ENCODE measurements at regions not wholly inside any gene's neighbourhood (a gene's known extent, or its start where the extent isn't known, plus 50 kb on each side); places are given as distances from the start of the nearest gene placed in this dataset.

DNA sequence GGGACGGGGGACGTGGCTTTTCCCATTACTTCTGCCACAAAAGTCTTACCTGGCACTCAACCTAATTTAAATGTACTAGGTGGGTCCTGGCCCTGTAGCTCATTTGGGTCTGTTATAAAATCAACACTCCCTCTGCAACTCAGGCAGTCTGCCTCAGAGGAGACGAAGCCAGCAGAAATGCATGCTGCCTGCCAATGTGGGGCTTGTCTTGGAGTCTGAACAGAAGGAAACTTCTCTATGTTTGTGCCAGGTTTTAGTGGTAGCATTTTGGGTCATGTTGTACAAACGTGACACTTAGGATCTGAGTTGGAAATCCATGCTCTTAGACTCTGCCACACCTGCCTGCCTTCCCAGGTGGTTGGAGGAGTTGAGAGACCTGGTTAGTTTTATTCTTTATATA, 292.5 kb upstream of the FAM98A start:
- Histone ChIP-seq H3K9me3 (ENCODE audit: control insufficient read depth, low read length) (no peaks in the 10 kb centered on the region), H3K27me3 (ENCODE audit: control insufficient read depth, insufficient read depth) (no peaks in the 10 kb centered on the region), H3K4me3 (ENCODE audit: low read length) (no peak overlapping the region), H3K4me1 (ENCODE audit: control insufficient read depth, insufficient read depth, low read length) (peaks cover 3% of the 10 kb centered on the region), H3K27ac (ENCODE audit: low read length) (peak overlapping the region; percentile 45)
- ATAC-seq (peak in 1 of 2 donors; percentile 34), DNase-seq (no peak)
- 14% methylated on average over 4 of the region's 4 CpGs for WGBS
- intact Hi-C loops (cut with DNase I), result no loop called here

DNA sequence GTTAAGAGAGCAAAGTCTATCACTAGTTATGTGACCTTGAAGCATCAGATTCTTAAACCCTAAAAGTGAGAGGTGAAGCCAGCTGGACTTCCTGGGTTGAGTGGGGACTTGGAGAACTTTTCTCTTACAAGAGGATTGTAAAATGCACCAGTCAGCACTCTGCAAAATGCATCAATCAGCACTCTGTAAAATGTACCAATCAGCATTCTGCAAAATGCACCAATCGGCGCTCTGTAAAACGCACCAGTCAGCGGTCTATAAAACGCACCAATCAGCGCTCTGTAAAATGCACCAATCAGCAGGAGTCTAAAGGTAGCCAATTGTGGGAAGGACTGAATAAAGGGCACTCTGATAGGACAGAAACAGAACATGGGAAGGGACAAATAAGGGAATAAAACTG, 291.6 kb upstream of the FAM98A start:
- 97% methylated on average over 6 of the region's 6 CpGs for WGBS
- no peak for ATAC-seq

DNA sequence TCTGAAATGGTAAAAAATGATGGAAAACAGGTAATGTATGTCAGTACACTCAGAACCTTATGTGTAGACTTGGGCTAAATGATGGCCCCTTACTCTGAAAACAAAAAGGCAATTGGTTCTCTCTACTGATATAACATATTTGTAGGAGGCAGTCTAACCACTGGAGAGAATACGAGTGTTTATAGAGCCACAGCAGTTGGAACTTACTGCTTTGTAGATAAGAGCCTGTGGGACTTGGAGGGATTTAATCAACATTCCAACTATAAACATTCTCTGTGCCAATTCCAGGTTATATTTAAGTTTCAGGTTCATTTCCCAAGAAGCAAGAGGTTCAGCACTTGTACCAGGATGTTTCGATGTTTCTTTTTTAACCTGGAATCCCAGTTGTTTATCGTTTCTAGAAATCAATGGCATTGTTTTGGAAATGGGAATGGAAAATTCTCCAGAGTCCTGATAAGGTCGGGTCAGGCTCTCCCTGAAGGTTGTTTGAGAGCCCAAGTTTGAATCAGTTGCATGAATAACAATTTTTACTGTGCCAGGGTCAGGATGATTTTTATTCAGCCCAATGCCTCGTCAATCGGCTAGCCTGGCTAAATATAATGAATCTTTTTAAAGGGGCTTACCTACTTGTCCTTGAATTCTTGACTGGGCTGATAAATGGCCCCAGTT, 278.4 kb upstream of the FAM98A start:
- DNase-seq (no peak), ATAC-seq (peak; percentile 82 to 84)
- Histone ChIP-seq H3K4me3 (ENCODE audit: low read length) (no peak overlapping the region), H3K27ac (ENCODE audit: low read length) (peak overlapping the region; percentile 75), H3K9me3 (ENCODE audit: control insufficient read depth, low read length) (no peaks in the 10 kb centered on the region), H3K27me3 (ENCODE audit: control insufficient read depth, insufficient read depth) (no peaks in the 10 kb centered on the region), H3K4me1 (ENCODE audit: control insufficient read depth, insufficient read depth, low read length) (peaks cover 5% of the 10 kb centered on the region)
- intact Hi-C loops (cut with DNase I), result no loop called here
- 23% methylated on average over 6 of the region's 6 CpGs for WGBS

More for the DNA sequence above, 291.6 kb upstream of the FAM98A start:
- peaks cover 3% of the 10 kb centered on the region for H3K4me1 ChIP-seq (ENCODE audit: control insufficient read depth, insufficient read depth, low read length)
- no peak for DNase-seq
- no peak overlapping the region for H3K4me3 ChIP-seq (ENCODE audit: low read length)
- H3K27me3 ChIP-seq (ENCODE audit: control insufficient read depth, insufficient read depth), result no peaks in the 10 kb centered on the region
- intact Hi-C loops (cut with DNase I), result no loop called here
- no peaks in the 10 kb centered on the region for H3K9me3 ChIP-seq (ENCODE audit: control insufficient read depth, low read length)
- H3K27ac ChIP-seq (ENCODE audit: low read length), result no peak overlapping the region

DNA sequence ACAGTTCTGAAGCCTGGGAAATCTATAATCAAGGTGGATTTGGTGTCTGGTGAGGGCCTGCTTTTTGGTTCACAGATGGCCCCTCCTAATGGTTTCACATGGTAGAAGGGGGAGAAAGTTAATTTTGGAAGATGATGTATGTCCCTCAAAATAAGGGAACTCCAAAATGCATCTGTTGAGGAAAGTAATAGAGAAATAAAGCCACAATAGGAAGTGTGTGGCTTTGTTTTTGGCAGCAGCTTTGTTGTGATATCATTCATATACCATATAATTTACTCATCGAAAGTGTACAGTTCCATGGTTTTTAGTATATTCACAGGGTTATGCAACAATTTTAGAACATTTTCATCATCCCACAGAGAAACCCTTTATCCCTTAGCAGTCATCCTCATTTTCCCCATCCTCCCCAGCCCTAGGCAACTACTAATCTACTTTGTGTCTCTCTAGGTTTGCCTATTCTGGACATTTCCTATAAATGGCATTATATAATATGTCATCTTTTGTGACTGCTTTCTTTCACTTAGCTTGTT, 274.0 kb upstream of the FAM98A start:
- Histone ChIP-seq H3K27me3 (ENCODE audit: control insufficient read depth, insufficient read depth) (no peaks in the 10 kb centered on the region), H3K27ac (ENCODE audit: low read length) (no peak overlapping the region)
- ATAC-seq, result no peak

GRCh38 chr2:33859811-33860461, 260.8 kb upstream of the FAM98A start:
- H3K27ac ChIP-seq (ENCODE audit: low read length), result no peak overlapping the region
- WGBS, result 39% methylated on average over 11 of the region's 11 CpGs
- no peaks in the 10 kb centered on the region for H3K27me3 ChIP-seq (ENCODE audit: control insufficient read depth, insufficient read depth)
- peak in 1 of 2 donors; percentile 57 for ATAC-seq
- DNase-seq, result peak in 1 of 3 donors; percentile 14
- intact Hi-C loops (cut with DNase I), result no loop called here
- no peaks in the 10 kb centered on the region for H3K9me3 ChIP-seq (ENCODE audit: control insufficient read depth, low read length)
- no peaks in the 10 kb centered on the region for H3K4me1 ChIP-seq (ENCODE audit: control insufficient read depth, insufficient read depth, low read length)
- H3K4me3 ChIP-seq (ENCODE audit: low read length), result no peak overlapping the region

More for the DNA sequence above, 274.0 kb upstream of the FAM98A start:
- intact Hi-C loops (cut with DNase I), result no loop called here
- Histone ChIP-seq H3K4me1 (ENCODE audit: control insufficient read depth, insufficient read depth, low read length) (peaks cover 3% of the 10 kb centered on the region), H3K4me3 (ENCODE audit: low read length) (no peak overlapping the region), H3K9me3 (ENCODE audit: control insufficient read depth, low read length) (no peaks in the 10 kb centered on the region)
- DNase-seq, result no peak
- WGBS, result 82% methylated on average over 1 of the region's 1 CpG

DNA sequence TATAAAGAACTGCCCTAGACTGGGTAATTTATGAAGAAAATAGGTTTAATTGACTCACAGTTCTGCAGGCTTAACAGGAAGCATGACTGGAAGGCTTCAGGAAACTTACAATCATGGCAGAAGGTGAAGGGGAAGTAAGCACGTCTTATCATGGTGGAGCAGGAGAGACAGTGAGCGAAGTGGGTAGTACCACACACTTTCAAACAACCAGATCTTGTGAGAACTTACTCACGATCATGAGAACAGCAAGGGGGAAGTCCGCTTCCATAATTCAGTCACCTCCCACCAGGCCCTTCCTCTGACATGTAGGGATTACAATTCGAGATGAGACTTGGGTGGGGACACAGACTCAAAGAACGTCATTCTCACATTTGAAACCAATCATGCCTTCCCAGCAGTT, 260.1 kb upstream of the FAM98A start:
- no peak overlapping the region for H3K4me3 ChIP-seq (ENCODE audit: low read length)
- H3K4me1 ChIP-seq (ENCODE audit: control insufficient read depth, insufficient read depth, low read length), result no peaks in the 10 kb centered on the region
- no peaks in the 10 kb centered on the region for H3K27me3 ChIP-seq (ENCODE audit: control insufficient read depth, insufficient read depth)
- ATAC-seq (no peak), DNase-seq (no peak)
- intact Hi-C loops (cut with DNase I), result no loop called here
- H3K9me3 ChIP-seq (ENCODE audit: control insufficient read depth, low read length), result no peaks in the 10 kb centered on the region
- H3K27ac ChIP-seq (ENCODE audit: low read length), result no peak overlapping the region
- 55% methylated on average over 6 of the region's 6 CpGs for WGBS

DNA sequence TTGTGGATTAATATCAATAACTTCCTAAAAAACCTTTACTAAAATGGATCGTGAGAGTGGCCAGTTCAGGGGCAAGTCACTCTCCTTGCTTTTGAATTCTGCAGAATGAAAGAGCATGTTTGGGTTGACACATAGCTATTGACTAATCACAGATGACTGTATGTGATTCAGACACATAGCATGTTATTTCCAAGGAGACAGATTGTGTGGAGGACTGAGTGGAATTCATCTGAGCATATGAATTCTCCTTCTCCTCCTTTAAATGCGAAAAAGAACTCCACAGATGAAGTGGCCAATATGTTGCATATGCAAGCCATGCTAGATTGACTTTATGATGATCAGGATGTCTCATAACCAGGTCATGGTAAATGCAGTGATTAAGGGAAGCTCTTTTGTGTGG, 249.4 kb upstream of the FAM98A start:
- H3K27me3 ChIP-seq (ENCODE audit: control insufficient read depth, insufficient read depth), result no peaks in the 10 kb centered on the region
- no peak for ATAC-seq
- intact Hi-C loops (cut with DNase I), result no loop called here
- WGBS, result 89% methylated on average over 2 of the region's 2 CpGs
- H3K4me1 ChIP-seq (ENCODE audit: control insufficient read depth, insufficient read depth, low read length), result no peaks in the 10 kb centered on the region
- H3K27ac ChIP-seq (ENCODE audit: low read length), result no peak overlapping the region
- no peak for DNase-seq
- no peak overlapping the region for H3K4me3 ChIP-seq (ENCODE audit: low read length)
- H3K9me3 ChIP-seq (ENCODE audit: control insufficient read depth, low read length), result peaks cover 5% of the 10 kb centered on the region

DNA sequence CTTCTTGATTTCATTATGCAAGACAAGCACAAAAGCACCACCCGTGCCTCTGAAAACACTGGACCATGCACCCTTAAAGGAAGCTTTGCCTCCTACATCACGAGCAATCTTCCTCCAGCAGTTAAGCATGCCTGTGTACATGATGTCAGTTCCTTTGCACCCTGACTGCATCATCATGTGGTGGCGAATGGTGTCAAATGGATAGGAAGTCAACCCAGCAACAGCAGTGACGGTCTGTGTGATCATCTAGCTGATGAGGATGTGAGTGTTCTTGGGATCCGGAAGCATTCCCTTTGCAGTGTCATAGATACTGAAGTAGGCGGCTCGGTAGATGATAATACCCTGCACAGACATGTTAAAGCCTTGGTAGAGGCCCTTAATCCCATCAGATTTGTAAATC, 240.7 kb upstream of the FAM98A start:
- intact Hi-C loops (cut with DNase I), result no loop called here
- ATAC-seq, result no peak

GRCh38 chr2:33836628-33837027, 237.5 kb upstream of the FAM98A start:
- DNase-seq (no peak), ATAC-seq (no peak)
- WGBS, result 92% methylated on average over 5 of the region's 5 CpGs
- intact Hi-C loops (cut with DNase I), result no loop called here
- no peaks in the 10 kb centered on the region for H3K4me1 ChIP-seq (ENCODE audit: control insufficient read depth, insufficient read depth, low read length)
- H3K27ac ChIP-seq (ENCODE audit: low read length), result no peak overlapping the region
- no peaks in the 10 kb centered on the region for H3K9me3 ChIP-seq (ENCODE audit: control insufficient read depth, low read length)
- H3K27me3 ChIP-seq (ENCODE audit: control insufficient read depth, insufficient read depth), result no peaks in the 10 kb centered on the region
- H3K4me3 ChIP-seq (ENCODE audit: low read length), result no peak overlapping the region

More for the DNA sequence above, 240.7 kb upstream of the FAM98A start:
- H3K27ac ChIP-seq (ENCODE audit: low read length), result no peak overlapping the region
- no peaks in the 10 kb centered on the region for H3K4me1 ChIP-seq (ENCODE audit: control insufficient read depth, insufficient read depth, low read length)
- no peak for DNase-seq
- 89% methylated on average over 7 of the region's 7 CpGs for WGBS
- no peaks in the 10 kb centered on the region for H3K27me3 ChIP-seq (ENCODE audit: control insufficient read depth, insufficient read depth)
- no peak overlapping the region for H3K4me3 ChIP-seq (ENCODE audit: low read length)
- H3K9me3 ChIP-seq (ENCODE audit: control insufficient read depth, low read length), result no peaks in the 10 kb centered on the region

DNA sequence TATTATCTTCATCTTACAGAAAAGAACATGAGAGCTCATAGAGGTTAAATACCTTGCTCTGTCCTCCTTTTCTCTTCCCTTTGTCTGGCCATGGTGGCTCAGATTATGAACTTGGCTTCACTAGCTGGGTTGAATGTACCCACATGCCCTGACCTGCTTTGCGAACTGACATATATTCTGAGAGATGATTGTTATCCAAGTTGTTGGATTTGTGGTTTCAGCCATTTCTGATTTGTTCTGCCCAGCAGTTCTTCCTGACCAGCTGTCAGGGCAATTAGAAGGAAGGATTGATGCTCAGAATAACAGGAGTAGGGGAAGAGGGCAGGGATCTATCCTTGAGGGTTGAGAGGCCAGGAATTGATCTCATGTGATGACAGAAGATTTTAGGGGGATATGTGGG, 236.8 kb upstream of the FAM98A start:
- no peaks in the 10 kb centered on the region for H3K27me3 ChIP-seq (ENCODE audit: control insufficient read depth, insufficient read depth)
- no peaks in the 10 kb centered on the region for H3K9me3 ChIP-seq (ENCODE audit: control insufficient read depth, low read length)
- H3K27ac ChIP-seq (ENCODE audit: low read length), result no peak overlapping the region
- H3K4me3 ChIP-seq (ENCODE audit: low read length), result no peak overlapping the region
- ATAC-seq (no peak), DNase-seq (no peak)
- 87% methylated on average over 1 of the region's 1 CpG for WGBS
- no peaks in the 10 kb centered on the region for H3K4me1 ChIP-seq (ENCODE audit: control insufficient read depth, insufficient read depth, low read length)
- intact Hi-C loops (cut with DNase I), result no loop called here

DNA sequence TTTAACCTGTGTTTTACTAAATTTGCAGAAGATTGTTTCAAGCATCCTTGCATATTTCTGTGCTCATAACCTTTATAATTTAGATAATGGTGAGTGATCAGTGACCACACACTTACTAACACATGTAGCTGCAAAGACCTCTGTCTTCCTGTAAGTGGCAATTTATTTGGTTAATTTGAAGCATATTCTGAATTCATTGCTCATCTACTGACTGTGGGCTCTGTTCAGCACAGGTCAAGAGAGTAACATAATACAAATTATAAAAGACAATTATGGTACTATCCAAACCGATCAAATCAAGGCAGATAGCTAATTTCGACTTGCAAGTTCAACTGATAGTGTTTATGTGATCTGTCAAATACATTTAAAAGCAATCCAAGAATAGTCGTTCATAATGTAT, 223.9 kb upstream of the FAM98A start:
- ATAC-seq (no peak), DNase-seq (no peak)
- no peak overlapping the region for H3K4me3 ChIP-seq (ENCODE audit: low read length)
- no peaks in the 10 kb centered on the region for H3K4me1 ChIP-seq (ENCODE audit: control insufficient read depth, insufficient read depth, low read length)
- no peaks in the 10 kb centered on the region for H3K9me3 ChIP-seq (ENCODE audit: control insufficient read depth, low read length)
- H3K27me3 ChIP-seq (ENCODE audit: control insufficient read depth, insufficient read depth), result no peaks in the 10 kb centered on the region
- WGBS, result 73% methylated on average over 3 of the region's 3 CpGs
- H3K27ac ChIP-seq (ENCODE audit: low read length), result no peak overlapping the region
- intact Hi-C loops (cut with DNase I), result no loop called here

Data from right cardiac atrium (tissue), 5 donors.